ENCODE measurements at regions not wholly inside any gene's neighbourhood (a gene's known extent, or its start where the extent isn't known, plus 50 kb on each side); places are given as distances from the start of the nearest gene placed in this dataset.

DNA sequence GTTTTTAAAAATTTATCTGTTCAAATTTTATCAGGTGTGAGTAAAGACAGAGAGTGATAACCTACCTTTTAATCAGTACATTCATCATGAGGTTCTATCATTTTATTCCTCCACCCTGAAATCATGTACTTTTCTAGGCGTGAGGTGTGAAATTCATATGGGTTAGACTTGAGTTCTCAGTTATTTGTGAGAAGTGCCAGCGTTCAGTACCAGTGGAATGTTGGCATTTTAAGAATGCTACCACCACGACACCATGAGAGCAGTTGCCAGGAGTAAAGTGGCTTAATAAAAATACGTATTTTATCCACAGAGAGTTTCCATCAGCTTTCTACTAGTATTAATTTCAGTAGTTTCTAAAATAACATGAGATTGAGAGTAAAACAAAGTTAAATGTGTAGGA is 104.1 kb upstream of the FERD3L start:
- TF ChIP-seq, protein P1, sequence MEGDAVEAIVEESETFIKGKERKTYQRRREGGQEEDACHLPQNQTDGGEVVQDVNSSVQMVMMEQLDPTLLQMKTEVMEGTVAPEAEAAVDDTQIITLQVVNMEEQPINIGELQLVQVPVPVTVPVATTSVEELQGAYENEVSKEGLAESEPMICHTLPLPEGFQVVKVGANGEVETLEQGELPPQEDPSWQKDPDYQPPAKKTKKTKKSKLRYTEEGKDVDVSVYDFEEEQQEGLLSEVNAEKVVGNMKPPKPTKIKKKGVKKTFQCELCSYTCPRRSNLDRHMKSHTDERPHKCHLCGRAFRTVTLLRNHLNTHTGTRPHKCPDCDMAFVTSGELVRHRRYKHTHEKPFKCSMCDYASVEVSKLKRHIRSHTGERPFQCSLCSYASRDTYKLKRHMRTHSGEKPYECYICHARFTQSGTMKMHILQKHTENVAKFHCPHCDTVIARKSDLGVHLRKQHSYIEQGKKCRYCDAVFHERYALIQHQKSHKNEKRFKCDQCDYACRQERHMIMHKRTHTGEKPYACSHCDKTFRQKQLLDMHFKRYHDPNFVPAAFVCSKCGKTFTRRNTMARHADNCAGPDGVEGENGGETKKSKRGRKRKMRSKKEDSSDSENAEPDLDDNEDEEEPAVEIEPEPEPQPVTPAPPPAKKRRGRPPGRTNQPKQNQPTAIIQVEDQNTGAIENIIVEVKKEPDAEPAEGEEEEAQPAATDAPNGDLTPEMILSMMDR (IDR thresholded peaks at IDR 0.05; ENCODE audit: control insufficient read depth, insufficient read depth, low read depth, low read length, missing control alignments): no peak
- H3K4me3 ChIP-seq (ENCODE audit: control insufficient read depth, low read depth, low read length): no peak overlapping the region
- DNase-seq (ENCODE audit: low read depth): no peak

DNA sequence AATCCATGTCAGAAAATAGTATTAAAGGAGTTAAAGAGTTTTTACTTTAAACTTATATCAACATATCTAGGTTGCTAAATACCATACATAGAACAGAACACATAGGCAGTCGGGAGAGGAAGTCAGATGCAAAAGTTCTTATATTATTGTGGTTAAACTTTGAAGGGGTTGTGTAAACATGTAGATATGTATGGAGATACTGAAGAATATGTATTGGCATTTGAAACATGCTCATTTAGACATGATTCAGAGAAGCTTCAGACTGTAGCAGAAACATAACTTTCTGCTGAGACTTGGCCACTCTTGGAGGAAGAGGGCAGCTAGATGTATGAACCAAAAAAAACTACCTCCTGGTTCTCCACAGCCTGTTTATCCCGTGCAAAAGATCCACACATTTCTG is 103.5 kb upstream of the FERD3L start:
- no peak for DNase-seq (ENCODE audit: low read depth)
- TF ChIP-seq, protein P1 (IDR thresholded peaks at IDR 0.05; ENCODE audit: control insufficient read depth, insufficient read depth, low read depth, low read length, missing control alignments): no peak
- H3K4me3 ChIP-seq (ENCODE audit: control insufficient read depth, low read depth, low read length): no peak overlapping the region

DNA sequence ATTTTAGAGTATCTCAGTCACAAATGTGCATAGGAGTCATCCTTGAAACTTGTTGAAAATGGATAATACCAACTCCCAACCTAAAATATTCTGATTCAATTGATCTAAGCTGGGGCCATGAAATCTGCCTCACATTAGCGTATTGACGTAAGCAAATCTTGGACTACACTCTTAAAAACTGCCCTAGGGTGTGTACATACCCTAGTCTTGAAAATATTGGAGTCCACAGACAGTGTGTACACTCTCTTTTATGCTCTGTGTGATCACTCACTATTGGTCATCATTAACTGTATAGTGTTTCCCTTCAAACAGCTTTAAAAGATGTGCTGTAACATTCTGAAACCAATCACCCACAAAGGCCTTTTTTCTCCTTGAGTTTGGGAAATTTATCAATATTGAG is 102.9 kb upstream of the FERD3L start:
- DNase-seq (ENCODE audit: low read depth): no peak
- TF ChIP-seq, protein P1 (IDR thresholded peaks at IDR 0.05; ENCODE audit: control insufficient read depth, insufficient read depth, low read depth, low read length, missing control alignments): no peak
- no peak overlapping the region for H3K4me3 ChIP-seq (ENCODE audit: control insufficient read depth, low read depth, low read length)

DNA sequence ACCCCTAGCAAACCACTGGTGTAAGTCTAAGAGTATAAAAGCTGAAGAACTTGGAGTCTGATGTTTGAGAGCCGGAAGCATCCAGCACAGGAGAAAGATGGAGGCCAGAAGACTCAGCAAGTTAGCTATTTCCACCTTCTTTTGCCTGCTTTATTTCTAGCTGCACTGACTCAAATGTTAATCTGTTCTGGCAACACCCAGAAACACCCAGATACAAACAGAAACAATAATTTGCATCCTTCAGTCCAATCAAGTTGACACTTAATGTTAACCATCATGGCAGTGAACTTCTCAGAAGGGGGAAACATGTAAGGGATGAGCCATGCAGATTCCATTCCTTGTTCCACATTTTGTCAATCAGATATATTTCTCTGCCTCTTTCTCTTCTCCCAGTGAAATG is 101.8 kb upstream of the FERD3L start:
- H3K4me3 ChIP-seq (ENCODE audit: control insufficient read depth, low read depth, low read length): no peak overlapping the region
- DNase-seq (ENCODE audit: low read depth): no peak
- TF ChIP-seq, protein P1 (IDR thresholded peaks at IDR 0.05; ENCODE audit: control insufficient read depth, insufficient read depth, low read depth, low read length, missing control alignments): no peak

DNA sequence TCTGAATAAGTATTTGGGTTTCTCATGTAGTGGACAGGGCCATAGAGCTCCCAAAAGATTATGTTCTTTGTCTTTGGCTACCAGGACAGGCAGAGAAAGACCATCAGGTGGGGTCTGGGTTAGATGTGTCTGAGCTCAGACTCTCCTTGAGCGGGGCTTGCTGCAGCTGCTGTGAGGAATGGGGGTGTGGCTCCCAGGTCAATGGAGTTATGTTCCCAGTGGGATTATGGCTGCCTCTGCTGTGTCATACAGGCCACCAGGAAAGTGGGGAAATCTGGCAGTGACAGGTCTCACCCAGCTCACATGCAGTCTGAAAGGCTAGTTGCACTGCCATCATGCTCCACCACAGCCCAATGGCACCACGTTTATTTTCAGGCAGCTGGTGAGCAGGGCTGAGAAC is 97.0 kb upstream of the FERD3L start:
- no peak overlapping the region for H3K4me3 ChIP-seq (ENCODE audit: control insufficient read depth, low read depth, low read length)
- TF ChIP-seq, protein P1 (IDR thresholded peaks at IDR 0.05; ENCODE audit: control insufficient read depth, insufficient read depth, low read depth, low read length, missing control alignments): no peak
- DNase-seq (ENCODE audit: low read depth): no peak

DNA sequence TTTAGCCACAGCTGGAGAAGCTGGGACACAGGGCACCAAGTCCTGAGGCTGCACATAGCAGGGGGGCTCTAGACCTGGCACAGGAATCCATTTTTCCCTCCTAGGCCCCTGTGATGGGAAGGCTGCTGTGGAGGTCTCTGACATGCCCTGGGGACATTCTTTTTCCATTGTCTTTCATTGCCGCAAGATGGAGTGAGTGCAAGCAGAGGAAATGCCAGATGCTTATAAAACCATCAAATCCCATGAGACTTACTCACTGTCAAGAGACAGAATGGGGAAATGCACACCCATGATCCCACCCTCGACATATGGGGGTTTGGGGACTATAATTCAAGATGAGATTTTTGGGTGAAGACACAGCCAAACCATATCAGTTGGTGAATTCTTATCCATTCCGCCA is 94.7 kb upstream of the FERD3L start:
- no peak overlapping the region for H3K4me3 ChIP-seq (ENCODE audit: control insufficient read depth, low read depth, low read length)
- DNase-seq (ENCODE audit: low read depth): no peak
- TF ChIP-seq, protein P1 (IDR thresholded peaks at IDR 0.05; ENCODE audit: control insufficient read depth, insufficient read depth, low read depth, low read length, missing control alignments): no peak

DNA sequence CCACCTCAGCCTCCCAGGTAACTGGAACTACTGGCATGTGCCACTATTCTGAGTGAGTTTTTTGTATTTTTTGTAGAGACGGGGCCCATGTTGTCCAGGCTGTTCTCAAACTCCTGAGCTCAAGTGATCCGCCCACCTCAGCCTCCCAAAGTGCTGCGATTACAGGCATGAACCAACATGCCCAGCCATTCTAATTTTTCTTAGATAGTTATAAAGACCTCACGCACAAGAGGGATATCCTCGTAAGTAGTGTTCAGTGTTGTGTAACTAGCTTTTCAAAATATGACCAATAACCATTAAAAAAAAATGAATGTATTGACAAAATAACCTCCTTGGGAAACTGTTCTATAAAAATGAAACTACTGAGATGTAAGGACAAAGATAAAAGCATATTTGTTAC is 90.5 kb upstream of the FERD3L start:
- DNase-seq (ENCODE audit: low read depth): no peak
- no peak overlapping the region for H3K4me3 ChIP-seq (ENCODE audit: control insufficient read depth, low read depth, low read length)
- TF ChIP-seq, protein P1 (IDR thresholded peaks at IDR 0.05; ENCODE audit: control insufficient read depth, insufficient read depth, low read depth, low read length, missing control alignments): no peak
